ENCODE measurements at regions not wholly inside any gene's neighbourhood (a gene's known extent, or its start where the extent isn't known, plus 50 kb on each side); places are given as distances from the start of the nearest gene placed in this dataset.

- no peak for TF ChIP-seq POLR2A (IDR thresholded peaks at IDR 0.05)
- TF ChIP-seq, protein P1, sequence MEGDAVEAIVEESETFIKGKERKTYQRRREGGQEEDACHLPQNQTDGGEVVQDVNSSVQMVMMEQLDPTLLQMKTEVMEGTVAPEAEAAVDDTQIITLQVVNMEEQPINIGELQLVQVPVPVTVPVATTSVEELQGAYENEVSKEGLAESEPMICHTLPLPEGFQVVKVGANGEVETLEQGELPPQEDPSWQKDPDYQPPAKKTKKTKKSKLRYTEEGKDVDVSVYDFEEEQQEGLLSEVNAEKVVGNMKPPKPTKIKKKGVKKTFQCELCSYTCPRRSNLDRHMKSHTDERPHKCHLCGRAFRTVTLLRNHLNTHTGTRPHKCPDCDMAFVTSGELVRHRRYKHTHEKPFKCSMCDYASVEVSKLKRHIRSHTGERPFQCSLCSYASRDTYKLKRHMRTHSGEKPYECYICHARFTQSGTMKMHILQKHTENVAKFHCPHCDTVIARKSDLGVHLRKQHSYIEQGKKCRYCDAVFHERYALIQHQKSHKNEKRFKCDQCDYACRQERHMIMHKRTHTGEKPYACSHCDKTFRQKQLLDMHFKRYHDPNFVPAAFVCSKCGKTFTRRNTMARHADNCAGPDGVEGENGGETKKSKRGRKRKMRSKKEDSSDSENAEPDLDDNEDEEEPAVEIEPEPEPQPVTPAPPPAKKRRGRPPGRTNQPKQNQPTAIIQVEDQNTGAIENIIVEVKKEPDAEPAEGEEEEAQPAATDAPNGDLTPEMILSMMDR (IDR thresholded peaks at IDR 0.05), result peak; percentile 59 to 73 (median 62)
These were observed 429.0 kb upstream of the MTPN start for GRCh38 chr7:136405931-136406777.

Measured in sigmoid colon (tissue), 3 donors.